ENCODE measurements at regions not wholly inside any gene's neighbourhood (a gene's known extent, or its start where the extent isn't known, plus 50 kb on each side); places are given as distances from the start of the nearest gene placed in this dataset.

DNA sequence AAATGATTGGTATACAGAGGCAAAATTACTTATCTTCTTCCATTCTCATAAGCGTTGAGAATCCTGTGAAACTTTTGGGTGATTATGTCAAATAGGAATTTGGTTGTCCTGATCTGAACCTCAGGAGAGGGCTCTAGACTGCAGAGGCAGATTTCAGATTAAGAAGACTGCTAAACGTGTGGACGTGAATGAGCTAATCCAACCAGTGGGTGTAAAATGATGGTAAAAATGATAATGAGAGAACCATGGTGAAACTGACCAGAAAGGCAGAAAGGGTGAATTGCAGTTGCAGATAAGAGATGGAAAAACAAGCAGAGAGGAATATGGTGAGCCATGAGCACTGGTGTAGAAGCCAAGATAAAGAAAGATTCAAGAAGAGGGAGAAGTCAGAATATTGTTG lies 1200.2 kb upstream of the CDH6 start:
- TF ChIP-seq, protein P1, sequence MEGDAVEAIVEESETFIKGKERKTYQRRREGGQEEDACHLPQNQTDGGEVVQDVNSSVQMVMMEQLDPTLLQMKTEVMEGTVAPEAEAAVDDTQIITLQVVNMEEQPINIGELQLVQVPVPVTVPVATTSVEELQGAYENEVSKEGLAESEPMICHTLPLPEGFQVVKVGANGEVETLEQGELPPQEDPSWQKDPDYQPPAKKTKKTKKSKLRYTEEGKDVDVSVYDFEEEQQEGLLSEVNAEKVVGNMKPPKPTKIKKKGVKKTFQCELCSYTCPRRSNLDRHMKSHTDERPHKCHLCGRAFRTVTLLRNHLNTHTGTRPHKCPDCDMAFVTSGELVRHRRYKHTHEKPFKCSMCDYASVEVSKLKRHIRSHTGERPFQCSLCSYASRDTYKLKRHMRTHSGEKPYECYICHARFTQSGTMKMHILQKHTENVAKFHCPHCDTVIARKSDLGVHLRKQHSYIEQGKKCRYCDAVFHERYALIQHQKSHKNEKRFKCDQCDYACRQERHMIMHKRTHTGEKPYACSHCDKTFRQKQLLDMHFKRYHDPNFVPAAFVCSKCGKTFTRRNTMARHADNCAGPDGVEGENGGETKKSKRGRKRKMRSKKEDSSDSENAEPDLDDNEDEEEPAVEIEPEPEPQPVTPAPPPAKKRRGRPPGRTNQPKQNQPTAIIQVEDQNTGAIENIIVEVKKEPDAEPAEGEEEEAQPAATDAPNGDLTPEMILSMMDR (IDR thresholded peaks at IDR 0.05; ENCODE audit: low read depth, low read length, poor library complexity, severe bottlenecking) = no peak
- no peak for TF ChIP-seq EZH2phosphoT487 (IDR thresholded peaks at IDR 0.05; ENCODE audit: borderline replicate concordance, low read length)
